ENCODE measurements at regions not wholly inside any gene's neighbourhood (a gene's known extent, or its start where the extent isn't known, plus 50 kb on each side); places are given as distances from the start of the nearest gene placed in this dataset.

GRCh38 chr13:79668201-79668752, 187.3 kb downstream of the NDFIP2 start:
- TF ChIP-seq GATA2 (IDR thresholded peaks at IDR 0.05; ENCODE audit: low read depth, low read length) (no peak), GATA3 (IDR thresholded peaks at IDR 0.05; ENCODE audit: low read depth, low read length) (no peak)
